NCI-H1092 treated with DMSO at 0.1 percent for 48 hours (cell line): ENCODE measurements at regions not wholly inside any gene's neighbourhood (a gene's known extent, or its start where the extent isn't known, plus 50 kb on each side); places are given as distances from the start of the nearest gene placed in this dataset.

Experiments
- DNase-seq: peaks from one replicate; lab custom pipeline; 2025; lab: John Stamatoyannopoulos, UW

DNA sequence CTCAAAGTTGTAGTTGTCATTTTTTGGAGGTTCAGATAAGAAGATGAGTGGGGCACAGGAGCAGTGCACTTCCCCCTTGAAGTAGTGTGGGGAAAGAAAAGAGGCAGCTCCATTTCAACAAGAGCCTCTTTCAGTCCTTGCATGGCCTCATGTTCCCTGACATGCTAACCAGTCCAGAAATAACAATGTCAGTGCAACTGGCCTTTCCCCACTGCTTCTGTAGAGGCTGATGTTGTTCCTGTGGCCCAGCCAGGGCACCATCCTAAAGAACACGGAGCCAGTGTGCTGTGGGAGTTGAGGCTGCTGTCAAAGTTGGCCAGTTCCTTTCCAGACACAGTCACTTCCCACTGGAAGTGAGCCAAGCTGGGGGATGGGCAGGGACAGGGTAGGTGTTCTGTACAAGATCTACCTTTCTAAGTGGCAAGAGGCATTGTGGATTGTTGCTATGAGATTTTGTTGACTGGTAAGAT, 77.7 kb upstream of the SLC38A2 start:
- DNase-seq = no peak

DNA sequence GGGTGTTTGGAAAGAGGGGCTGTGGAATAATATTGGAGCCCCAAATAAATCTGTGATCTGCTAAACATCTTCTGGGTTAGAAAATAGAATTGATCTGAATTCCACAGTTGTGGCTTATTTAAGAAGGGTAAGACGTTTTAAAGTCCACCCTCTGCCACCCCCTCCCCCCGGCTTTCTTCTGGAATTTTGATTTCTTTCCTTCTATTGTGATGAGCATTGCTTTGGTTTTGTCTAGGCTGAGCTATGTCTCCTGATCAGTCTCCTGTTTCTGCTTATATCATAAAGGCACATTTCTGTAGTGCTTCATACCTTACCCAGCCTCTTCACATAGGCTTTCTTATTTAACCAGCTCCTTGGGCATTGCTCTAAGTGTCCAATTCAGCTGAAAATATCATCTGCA, 77.3 kb upstream of the SLC38A2 start:
- no peak for DNase-seq

DNA sequence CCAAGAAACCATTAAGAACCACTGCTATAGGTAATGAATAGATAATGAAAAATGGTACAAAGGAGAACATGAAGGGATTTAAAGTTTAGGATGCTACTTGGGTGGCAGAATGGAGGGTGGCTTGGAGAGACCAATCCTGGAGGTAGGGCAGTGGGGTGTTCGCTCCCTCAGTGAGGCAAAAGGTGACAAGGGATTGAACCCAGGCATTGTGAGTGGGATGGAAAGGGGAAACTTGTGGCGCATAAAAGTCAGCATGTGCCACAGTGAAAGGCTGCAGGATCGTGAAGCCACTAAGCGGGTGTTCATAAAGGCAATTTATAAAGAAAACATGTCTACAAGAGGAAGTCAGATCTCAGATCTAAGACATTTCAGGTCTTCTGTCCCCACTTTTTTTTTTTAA, 76.7 kb upstream of the SLC38A2 start:
- DNase-seq = no peak

DNA sequence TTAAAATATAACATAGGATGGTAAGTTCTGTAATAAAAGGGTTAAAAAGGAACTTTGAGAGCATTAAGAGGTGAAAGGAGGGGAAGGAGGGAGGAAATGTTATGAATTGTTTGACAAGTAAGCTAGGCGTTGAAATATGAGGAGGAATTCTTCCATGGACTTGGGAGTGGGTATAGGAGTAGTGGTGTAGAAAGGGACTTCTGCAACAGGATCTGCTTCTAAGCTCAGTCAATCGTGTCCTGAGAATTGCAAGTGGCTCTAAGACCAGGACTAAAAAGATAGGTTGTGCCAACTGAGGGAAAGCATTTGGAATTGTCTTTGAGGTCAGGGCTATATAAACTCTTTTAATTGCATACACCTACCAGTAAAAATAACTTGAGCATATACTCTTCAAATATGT, 74.1 kb upstream of the SLC38A2 start:
- no peak for DNase-seq

DNA sequence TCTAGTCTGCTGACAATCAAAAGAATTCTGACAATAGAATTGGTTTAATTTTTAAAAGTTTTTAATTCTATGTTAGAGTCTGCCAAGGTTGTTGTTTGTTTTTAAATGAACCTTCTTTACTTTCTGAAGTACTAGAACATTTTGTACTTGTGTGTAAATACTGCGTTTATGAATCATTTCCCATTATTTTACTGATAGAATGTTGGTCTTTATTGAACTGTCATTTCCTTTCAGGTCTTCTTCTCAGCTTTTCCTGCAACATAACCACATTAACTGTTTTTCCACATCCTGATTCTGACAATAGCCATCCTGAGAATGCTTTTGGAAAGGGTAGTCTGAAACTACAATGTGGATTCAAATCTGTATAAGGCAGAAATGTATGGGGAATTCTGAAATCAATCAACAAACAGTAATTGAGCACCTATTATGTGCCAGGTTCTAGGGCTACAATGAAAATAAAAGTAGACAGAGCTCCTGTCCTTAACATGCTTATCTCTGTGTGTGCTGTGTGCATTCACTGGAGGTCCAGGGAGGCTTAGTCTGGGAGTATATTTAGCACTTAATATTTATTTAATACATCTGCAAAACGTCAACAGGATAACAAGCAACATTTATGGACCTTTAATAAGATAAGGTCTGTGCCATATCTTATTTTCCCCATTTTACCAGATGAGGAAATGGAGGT, 73.1 kb upstream of the SLC38A2 start:
- DNase-seq = no peak

DNA sequence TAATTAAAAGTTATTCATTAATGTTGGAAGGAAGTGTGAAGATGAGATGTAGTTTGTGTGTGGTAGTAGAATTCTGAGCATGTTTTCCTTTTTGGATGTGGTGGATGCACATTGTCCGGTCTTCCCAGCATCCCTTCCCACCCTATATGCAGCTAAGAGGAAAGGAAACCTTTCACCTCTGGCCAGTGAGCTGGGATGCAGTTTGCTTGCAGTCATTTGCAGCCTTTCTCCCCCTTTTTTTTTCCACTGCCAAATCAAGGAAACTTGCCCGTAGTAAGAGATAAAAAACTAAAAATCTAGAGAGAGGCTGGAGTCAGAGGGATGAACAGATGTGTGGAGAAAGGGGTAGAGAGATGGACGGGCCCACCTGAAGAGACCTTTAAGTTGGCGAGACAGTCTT, 72.5 kb upstream of the SLC38A2 start:
- no peak for DNase-seq

DNA sequence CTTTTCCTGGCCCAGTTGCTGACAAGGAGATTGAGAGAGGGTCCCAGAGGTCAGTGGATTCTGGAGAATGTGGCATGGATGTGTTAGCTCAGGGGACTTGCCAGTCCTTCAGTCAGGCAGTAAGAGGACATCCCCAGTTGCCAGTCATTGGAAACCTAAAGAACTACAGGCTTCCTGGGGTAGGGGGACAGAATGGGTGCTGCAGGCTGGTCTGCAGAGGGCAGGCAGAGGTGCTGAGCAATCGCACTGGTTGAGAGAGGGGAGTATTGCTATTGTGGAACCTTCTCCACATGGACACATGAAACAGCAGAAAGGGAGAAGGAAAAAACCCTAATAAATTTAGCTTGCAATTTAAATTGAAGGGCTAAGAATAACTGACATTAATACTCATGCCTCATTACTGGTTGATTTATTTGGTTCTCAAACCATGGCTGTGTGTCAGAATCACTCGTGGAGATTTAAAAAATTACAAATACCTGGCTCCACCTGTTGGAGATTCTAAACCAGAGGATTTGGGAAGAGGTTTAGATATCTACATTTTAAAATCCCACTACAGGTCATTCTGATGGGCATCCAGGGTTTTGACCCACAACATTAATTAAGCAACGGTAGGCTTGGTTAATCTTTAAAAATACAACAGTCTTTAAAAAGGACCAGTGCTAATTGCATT, 71.2 kb upstream of the SLC38A2 start:
- DNase-seq = no peak

DNA sequence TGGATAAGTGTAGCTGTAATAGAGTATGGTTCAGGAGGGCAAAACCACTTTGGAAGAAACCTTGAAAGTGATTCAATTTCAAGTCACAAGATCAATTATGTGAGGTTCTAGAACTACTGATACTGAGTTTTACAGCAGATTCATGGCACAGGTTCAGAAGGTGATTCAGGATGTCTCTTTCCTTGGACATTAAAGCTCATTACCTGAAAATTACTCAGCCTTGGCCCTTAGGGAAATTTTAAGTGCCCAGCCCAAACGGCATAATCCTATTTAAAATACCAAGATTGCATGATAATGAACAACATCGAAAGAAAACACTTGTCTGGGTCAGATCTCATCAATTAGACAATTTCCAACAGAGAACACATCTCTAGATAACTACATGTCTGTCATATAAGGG, 70.2 kb upstream of the SLC38A2 start:
- DNase-seq = no peak

DNA sequence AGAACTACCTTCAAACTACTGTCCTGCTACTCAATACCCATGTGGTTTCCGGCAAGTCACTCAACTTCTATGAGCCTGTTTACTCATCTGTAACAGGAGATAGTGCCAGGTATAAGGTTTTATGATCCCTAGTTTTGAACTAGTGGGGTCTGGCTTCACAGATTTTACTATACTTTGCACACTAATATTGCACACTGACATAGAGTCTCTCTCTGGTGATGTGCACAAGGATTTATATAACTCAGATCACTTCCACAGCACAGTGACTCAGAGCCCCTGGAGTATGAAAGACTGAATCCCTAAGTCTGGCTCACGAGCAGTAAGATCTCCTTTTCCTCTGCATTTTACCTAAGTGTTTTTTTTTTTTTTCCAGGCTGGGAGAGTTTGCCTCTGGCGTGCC, 69.7 kb upstream of the SLC38A2 start:
- DNase-seq = no peak

DNA sequence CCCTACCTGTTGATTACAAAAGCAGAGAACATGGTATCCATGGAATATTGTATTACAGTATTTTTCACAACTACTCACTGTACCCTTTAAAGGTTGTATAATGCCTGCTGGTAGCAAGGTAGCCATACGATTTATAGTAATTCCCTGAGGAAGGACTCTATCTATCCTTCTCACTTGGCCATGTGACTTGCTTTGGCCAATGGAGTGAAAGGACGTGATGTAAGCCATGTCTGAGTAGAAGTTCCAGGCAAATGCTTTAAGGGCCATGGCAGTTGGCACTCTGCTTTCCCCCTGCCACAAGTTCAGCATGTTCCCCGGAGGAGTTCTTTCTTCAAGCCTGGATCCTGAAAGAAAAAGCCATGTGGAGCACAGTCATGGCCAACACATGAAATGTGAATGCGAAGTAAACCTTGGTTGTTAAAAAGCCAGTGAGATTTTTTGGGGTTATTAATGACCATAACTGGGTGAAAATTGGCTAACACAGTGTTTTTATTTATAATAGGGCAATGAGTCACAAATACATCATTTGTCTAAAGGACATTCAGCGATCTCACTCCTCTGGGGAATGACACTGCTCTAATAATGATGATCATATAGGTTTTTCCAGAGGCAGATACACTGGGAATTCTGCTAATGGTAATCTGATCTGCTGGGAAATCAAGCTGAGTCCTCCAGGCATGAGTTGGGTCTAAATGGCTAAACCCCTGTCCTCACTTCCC, 67.4 kb upstream of the SLC38A2 start:
- no peak for DNase-seq

DNA sequence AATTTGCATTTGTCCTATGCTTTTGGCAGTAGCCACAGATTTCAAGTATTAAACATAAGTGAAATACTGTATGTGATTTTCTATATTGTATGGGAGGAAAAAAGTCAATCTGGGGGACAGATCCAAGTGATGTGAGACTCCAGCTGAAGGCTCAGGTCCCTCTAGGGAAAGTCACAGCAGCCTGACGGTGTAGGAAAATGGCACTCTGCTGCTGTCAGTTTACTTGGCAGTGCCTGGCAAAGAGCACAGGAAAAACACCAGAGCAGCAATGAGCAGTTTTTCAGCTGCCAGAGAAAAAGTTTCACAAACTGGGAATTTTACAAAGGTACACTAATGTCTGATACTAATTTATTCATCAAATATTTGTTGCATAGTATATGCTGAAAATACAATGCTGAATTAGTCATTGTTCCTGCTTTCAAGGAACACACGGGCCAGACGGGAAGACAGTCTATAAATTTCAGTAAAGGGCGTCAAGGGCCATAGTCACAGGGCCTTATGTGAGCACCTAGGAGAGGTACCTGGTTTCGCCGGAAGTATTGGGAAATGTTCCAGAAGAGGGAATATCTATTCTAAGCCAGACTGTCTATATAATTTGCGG, 66.2 kb upstream of the SLC38A2 start:
- DNase-seq = no peak

DNA sequence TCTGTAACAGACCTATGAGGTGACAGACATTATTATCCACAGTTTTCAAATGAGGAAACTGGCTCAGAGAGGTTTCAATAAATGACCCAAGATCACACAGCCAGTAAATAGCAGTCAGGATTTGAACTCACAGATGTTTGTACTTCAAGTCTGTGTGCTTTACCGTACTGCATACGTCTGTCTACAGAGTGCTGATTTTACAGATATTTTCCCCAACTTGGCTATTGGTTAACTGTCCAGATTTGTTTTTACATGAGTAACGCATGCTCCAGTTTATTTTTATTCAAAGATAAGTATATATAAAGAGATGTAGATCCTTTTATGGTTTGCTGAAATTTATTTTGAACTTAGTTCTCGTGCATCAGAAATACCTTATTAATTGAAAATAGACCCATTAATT, 65.7 kb upstream of the SLC38A2 start:
- DNase-seq = no peak

DNA sequence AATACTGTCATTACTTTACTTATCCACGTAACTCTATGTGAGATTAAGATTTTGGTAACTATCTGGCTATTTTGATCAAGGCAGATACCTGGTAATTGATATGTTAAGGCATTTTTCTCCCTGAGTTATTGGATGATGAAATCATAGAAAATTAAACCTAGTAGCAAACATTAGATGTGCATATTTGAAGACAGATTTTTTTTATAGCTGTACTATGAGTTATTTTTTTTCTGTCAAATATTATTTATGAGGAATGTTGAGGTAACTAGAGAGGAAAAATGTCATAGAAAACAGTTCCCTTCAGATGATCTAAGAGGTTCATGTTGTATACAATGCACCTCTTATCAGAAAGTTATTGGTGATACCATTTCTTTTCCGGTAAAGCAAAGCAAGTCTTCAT, 64.9 kb upstream of the SLC38A2 start:
- no peak for DNase-seq

DNA sequence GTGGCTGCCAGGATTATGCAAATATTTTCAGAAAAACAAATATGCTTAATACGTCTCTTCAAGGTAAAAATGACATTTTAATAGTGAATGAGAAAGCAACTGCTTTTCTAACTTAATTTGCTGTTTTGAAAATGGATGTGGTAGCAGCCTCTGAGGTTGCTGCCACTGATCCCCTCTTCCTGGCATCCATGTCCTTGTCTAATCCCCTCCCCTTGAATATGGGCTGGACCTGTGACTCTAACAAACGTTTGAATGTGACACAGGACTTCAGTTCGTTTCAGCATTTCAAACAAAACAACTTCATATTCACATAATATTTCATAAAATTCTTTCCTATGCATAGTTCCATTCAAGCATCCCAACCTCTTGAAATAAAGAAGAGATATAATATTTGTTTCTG, 64.2 kb upstream of the SLC38A2 start:
- no peak for DNase-seq

DNA sequence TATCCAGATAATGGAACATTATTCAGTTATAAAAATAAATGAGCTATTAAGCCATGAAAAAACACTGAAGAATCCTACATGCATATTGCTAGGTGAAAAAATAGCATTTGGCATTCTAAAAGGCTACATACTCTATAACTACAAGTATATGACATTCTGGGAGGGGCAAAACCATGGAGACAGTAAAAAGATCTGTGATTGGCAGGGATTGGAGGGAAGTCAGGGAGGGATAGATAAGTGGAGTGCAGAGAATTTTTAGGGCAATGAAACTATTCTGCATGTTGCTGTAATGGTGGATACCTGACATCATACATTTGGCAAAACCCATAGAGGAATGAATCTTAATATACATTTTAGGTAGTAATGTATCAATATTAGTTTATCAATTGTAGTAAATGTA, 63.1 kb upstream of the SLC38A2 start:
- DNase-seq = no peak

DNA sequence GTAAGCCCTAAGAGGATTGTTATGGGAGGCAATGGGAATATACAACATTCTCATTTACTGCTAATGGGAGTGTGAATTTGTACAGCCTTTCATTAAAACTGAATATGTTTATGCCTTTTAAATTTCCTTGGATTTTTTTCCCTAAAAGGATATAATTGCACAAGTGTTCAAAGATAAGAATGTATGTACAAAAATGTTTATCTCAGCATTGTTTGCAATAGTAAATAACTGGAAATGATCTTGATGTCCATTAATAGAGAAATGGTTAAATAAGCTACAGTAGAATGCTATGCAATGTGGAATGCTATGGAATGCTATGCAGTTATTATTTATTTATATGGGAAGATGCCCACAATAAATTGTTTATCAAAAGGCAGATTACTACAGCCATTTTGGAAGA, 62.5 kb upstream of the SLC38A2 start:
- DNase-seq = no peak

DNA sequence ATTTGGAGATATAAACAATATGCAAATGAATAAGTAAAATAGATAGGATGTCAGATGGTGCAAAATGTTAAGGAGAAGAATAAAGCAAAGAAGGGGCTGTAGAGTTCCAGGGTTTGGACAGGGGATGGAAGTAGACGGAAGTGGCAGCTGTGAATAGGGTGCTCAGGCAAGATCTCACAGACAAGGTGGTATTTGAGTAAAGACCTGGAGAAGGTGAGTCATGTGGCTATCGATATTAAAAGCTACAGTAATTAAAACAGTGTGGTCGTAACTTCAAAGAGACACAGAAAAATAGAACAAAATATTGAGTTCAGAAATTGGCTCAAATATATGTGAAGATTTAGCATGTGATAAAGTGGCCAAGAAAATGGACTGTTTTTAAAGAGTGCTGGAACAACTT, 61.3 kb upstream of the SLC38A2 start:
- DNase-seq = no peak

DNA sequence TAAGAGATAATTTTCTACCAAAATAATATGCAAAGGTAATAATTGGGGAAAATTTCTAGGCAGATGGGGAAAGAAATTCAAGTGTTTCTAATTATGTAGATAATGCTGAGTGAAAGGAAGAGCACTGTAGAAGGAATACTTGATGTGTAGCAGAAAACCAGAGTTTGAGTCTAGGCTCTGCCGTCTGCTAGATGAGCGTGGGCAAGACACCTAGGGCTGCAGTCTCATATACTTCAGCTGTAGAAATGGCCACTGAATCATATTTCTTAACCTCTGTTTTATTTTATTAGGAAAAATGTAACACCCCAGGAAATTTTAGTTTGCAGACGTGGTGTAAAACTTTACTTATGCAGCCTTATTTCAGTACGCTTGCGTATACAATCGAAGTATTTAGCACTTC, 59.8 kb upstream of the SLC38A2 start:
- no peak for DNase-seq

DNA sequence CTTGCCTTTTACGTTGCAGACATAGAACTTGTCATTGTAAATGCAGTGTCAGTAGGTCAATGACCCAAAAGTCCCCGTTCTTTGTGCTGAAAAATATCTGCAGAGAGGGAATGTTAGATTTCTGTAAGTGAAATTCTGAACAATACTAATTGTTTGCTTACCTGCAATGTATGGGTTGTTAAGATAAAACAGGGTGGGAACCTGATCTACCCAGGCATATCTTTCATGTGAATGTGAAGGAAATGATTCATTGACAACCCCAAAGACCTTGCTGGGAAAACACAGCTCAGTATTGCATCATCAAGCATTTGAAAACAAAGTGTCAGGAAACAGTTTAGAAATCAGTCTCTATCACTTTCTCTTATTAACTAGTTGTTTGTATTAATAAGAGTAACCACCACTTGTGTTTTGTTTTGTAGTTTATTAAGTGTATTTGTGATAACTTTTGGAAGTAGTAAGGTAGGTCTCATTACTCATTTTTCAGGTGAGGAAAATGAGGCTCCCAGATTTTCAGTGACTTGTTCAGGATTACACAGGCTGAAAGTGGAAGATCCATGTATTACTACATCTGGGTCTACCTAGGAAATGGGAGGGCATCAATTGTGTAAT, 57.9 kb upstream of the SLC38A2 start:
- no peak for DNase-seq
